Stimulated activated CD4-positive, alpha-beta T cell treated with anti-CD3 and anti-CD28 coated beads, Interleukin-1b, Interleukin-23, amount 100 ng/mL, for 4 hours (primary cell): ENCODE measurements at regions not wholly inside any gene's neighbourhood (a gene's known extent, or its start where the extent isn't known, plus 50 kb on each side); places are given as distances from the start of the nearest gene placed in this dataset.

Experiments used
- DNase-seq, 2 donors: peaks; one replicate each; pipeline ENCODE4 v3.0.0-alpha.2; 2020; ENCODE audit warnings: low read depth in 2 of 2

GRCh38 chr5:89989776-89990175 lies 419.8 kb downstream of the CETN3 start:
- DNase-seq: no peak

- DNase-seq: no peak
These were observed 420.4 kb downstream of the CETN3 start for GRCh38 chr5:89988998-89989655.

- no peak for DNase-seq
These were observed 421.3 kb downstream of the CETN3 start for GRCh38 chr5:89988129-89988810.

- DNase-seq: no peak
These were observed 426.3 kb downstream of the CETN3 start for GRCh38 chr5:89983216-89983615.

GRCh38 chr5:89981878-89982773 lies 427.4 kb downstream of the CETN3 start:
- no peak for DNase-seq

- DNase-seq: no peak
These were observed 428.5 kb downstream of the CETN3 start for GRCh38 chr5:89981021-89981420.

GRCh38 chr5:89973516-89973915 lies 436.0 kb downstream of the CETN3 start:
- DNase-seq: no peak

- DNase-seq: no peak
These were observed 436.7 kb downstream of the CETN3 start for GRCh38 chr5:89972901-89973300.

- no peak for DNase-seq
These were observed 440.6 kb downstream of the CETN3 start for GRCh38 chr5:89968958-89969381.

- no peak for DNase-seq
These were observed 441.6 kb downstream of the CETN3 start for GRCh38 chr5:89967771-89968444.

- DNase-seq: no peak
These were observed 452.7 kb downstream of the CETN3 start for GRCh38 chr5:89956838-89957237.

- no peak for DNase-seq
These were observed 454.6 kb downstream of the CETN3 start for GRCh38 chr5:89954916-89955315.

- DNase-seq: no peak
These were observed 457.7 kb downstream of the CETN3 start for GRCh38 chr5:89951876-89952275.

GRCh38 chr5:89950234-89950633 lies 459.3 kb downstream of the CETN3 start:
- DNase-seq: no peak

- no peak for DNase-seq
These were observed 460.6 kb downstream of the CETN3 start for GRCh38 chr5:89948977-89949376.

- no peak for DNase-seq
These were observed 462.6 kb downstream of the CETN3 start for GRCh38 chr5:89946916-89947315.

- DNase-seq: no peak
These were observed 463.0 kb downstream of the CETN3 start for GRCh38 chr5:89946508-89946907.

GRCh38 chr5:89942171-89942570 lies 467.4 kb downstream of the CETN3 start:
- DNase-seq: no peak

- DNase-seq: no peak
These were observed 473.0 kb downstream of the CETN3 start for GRCh38 chr5:89936576-89936975.

GRCh38 chr5:89934069-89934468 lies 475.5 kb downstream of the CETN3 start:
- DNase-seq: no peak

GRCh38 chr5:89932771-89933181 lies 476.8 kb downstream of the CETN3 start:
- no peak for DNase-seq
